Stimulated activated CD8-positive, alpha-beta memory T cell treated with anti-CD3 and anti-CD28 coated beads, Interleukin-2, amount 100 ng/mL, for 1 hour (primary cell): ENCODE measurements at regions not wholly inside any gene's neighbourhood (a gene's known extent, or its start where the extent isn't known, plus 50 kb on each side); places are given as distances from the start of the nearest gene placed in this dataset.

Experiments used
- DNase-seq, 2 donors: peaks; one replicate each; pipeline ENCODE4 v3.0.0-alpha.2; 2020; ENCODE audit warnings: low read depth in 2 of 2

- no peak for DNase-seq
These were observed 54.0 kb upstream of the STMND1 start for GRCh38 chr6:17047889-17048288.

- no peak for DNase-seq
These were observed 56.1 kb upstream of the STMND1 start for GRCh38 chr6:17045581-17046322.

DNA sequence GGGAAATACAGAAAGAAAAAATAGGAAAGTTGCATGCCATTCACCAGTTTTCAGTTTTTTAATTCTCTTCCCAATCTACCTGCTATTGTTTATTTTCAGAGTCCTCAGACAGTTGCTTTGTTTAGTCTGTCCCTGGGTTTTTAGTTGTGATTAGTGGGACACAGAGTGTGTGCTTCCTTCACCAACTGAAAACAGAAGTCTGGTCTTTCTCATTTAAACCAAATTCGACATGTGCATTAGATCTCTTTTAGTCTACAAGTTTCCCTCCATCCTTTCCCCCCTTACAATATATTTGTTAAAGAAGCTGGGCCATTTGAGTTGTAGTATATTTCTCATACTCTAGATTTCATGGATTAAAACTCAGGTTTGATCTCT, 58.7 kb upstream of the STMND1 start:
- DNase-seq, result no peak

DNA sequence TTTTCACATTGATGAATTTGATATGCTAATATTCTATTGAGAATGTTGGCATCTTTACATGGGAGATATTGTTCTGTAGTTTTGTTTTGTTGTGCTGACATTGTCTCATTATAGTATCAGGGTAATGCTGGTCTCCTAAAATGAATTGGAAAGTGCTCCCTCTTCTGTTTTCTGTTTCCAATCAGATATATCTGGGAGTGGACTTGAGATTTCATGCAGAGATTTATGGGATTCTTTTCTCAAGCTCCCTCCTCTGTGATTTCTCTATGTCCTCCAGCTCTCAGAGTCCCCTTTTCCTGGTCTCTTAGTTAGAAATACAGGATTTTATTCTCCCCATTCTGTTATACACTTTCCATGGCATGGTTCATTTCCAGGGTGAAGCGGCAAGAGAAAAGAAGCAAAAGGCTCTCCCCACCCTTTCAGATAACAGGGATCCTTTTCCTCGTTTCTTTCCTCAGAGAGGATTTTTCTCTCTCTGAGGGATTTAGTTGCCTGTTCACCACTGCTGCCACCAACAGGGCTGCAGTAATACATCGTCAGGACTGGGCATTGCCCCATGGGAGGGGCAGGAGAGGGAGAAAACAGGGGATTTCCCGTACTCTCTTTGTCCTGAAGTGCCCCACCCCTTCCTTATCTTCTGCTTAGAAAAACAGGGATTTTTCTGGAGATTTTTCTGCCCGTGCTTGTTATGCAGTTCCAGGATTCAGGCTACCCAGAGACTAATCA, 59.3 kb upstream of the STMND1 start:
- DNase-seq, result no peak

- DNase-seq, result no peak
These were observed 62.6 kb upstream of the STMND1 start for GRCh38 chr6:17039266-17039665.

GRCh38 chr6:17038316-17038715, 63.5 kb upstream of the STMND1 start:
- no peak for DNase-seq

DNA sequence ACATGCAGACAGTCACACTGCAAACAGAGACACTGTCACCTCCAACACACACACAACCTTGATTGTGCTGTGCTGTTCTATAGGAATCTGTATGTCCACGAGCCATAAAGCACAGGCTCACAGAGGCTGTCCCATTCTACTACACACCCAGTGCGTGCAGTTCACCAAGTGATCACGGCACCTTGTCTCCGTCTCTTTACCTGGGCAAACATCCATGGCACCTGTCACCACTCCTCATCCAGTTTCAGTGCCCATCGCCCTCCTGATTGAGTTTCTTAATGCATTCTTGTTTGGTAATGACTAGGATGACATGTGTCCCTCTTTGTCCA, 65.8 kb upstream of the STMND1 start:
- DNase-seq, result no peak

DNA sequence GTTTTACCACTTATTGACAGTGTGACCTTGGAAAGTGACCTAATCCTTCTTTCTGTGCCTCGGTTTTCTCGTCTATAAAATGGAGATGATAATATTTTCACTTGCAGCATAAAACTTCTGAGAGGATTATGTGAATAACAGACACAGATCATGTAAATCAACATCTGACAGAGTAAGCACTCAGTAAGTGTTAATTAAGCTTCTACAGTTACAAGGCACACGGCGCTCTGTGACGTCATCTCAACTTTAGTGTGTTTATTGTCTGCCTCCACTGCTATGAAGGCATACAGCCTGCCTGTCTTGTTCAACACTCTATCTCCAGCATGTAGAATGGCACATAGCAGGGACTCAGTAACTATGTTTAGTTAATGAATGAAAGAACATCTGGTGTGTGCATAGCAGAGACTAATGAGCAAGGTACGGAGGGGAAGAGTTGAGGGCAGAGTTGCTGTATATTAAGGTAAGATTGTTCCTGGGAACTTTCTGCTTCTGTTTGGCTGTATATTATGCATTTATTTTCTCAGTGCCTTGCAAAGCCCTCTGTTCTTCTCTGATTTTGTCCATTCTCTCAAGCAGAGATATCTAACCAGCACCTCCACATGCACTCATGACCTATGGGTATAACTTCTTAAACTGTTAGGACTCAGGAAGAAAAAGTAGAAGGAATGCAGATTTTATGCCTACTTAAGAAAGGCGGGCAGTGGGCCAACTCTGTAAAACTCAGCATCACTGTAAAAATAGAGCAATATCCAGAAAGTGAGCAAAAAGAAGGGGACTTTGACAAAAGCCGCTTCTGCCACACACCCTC, 66.4 kb upstream of the STMND1 start:
- DNase-seq, result no peak

DNA sequence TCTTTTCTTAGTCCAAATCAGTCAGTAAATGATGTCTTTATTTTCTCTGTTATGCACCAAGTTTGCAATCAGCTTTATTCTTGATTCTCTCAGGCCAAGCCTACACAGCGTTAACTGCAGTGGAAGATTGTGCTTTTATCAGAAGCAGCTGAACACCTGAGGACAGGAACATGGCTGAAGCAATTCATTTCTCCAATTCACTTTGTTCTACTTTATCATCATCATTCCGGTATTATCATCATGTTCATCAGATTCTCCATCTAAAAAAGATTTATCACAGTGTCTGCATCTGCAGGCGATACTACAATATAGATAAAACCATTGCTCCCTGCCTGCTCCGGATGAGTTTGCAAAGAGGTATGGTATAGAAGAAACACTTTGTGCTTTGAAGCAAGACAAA, 68.1 kb upstream of the STMND1 start:
- no peak for DNase-seq

DNA sequence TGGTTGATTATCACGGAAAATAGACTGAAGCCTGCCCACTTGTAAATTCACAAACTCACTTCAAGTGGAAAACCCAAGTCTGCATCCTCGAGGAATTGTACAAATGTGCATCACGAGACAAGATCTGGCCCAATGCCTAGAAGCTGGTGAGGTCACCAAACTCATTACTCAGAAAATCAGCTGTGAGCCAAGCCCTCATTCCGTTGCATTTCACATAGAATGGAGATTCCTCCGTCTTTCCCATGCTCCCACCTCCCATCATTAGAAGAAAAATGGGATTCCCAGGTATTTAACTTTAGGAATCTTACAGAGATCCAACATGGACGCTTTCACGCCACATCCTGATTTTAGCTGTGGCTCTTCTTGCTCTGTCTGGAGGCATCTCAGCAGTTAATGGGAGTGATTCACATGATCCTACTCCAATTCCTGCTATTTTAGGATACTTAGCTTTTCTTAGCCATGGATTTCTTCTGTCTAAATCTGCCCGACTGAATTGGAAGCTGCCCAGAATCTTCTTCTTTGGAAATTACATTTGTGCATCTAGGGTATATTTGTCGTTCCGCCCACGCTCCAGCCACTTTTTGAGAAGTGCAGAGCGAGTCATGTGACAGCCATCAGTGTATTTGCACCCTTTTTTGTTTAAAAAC, 68.7 kb upstream of the STMND1 start:
- no peak for DNase-seq

DNA sequence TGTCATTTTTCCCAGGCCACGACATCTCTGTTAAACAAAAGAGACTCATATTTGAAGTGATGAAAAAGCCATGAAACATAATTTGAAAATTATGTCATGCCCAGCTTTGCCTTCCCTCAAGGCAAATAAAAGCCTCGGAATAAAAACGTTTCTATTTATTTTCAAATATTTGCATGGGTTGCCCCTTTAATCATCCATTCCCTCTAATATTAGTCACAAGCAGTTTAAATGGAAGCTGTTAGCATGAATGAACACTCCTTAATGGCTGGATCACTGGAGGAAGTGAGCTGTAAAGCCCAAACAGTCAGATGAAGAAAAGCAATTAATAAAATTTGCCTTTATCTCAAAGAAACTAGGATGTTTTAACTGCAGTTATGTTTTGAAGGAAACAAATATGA, 69.3 kb upstream of the STMND1 start:
- DNase-seq, result no peak

- DNase-seq, result no peak
These were observed 69.9 kb upstream of the STMND1 start for GRCh38 chr6:17031961-17032360.

GRCh38 chr6:17027441-17027840, 74.4 kb upstream of the STMND1 start:
- no peak for DNase-seq

DNA sequence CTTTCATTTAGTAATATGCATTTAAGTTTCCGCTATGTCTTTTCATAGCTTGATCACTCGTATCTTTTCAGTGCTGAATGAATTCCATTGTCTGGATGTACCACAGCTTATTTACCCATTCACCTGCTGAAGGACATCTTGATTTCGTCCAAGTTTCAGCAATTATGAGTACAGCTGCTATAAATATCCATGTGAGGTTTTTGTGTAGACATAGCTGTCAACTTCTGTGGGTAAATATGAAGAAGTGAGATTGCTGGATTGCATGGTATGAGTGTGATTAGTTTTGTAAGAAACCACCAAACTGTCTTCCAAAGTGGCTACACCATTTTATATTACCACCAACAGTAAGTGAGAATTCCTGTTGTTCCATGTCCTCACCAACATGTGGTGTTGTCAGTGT, 79.2 kb upstream of the STMND1 start:
- no peak for DNase-seq

DNA sequence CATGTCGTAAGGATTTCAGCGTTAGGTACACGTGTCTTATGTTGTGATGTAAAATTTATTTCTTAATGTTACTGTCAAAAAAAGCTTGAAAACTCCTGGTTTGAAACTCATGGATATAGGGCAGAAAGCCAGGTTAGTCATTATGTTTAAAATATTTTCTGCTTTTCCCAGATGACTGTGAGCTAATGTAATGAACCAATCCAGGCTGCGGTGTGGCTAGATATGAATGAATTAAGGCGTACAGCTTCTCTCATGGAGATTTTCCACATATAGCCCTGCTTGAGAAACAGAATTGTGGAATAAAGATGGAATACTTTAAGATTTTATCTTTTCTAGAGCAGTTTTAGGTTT, 80.3 kb upstream of the STMND1 start:
- DNase-seq, result no peak

DNA sequence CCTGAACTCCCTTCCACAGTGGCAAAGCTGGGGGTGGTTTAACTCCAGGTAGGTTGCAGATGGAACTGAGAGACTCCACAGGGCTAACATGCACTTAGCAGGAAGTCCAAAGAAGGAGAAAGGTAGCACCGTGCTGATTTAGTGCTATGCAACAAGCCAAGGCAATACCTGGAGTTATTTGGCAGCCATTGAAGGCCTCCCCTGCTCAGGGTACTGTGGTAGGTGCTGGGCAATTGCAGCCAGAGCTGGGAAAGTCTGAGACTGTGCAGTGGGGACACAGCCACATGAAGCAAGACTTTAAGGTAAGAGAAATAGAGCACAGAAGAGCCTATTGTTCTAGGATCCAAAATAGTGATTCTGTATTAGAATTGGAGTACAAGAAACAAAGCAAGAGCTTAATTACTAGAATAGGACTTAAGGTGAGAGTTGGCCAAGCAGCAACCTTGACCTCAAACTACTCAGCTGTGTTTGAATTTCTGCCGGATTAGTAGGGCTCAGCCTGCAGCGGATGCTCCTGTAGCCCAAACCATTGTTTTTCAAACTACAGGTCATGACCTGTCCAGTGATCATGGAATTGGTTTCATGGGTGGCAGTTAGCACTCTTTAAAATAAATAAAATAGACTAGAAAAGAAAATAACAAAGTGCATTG, 80.8 kb upstream of the STMND1 start:
- DNase-seq, result no peak

GRCh38 chr6:17018425-17018824, 83.4 kb upstream of the STMND1 start:
- no peak for DNase-seq

DNA sequence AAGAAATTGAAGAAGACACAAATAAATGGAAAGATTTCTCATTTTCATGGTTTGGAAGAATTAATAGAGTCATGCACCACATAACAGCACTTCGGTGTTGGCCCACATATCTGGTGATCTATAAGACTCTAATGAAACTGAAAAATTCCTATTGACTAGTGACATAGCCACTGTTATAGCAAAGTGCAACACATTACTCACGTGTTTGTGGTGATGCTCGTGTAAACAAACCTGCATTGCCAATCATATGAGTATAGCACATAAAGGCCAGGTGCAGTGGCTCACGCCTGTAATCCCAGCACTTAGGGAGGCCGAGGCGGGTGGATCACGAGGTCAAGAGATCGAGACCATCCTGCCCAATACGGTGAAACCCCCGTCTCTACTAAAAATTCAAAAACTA, 84.4 kb upstream of the STMND1 start:
- DNase-seq, result no peak

DNA sequence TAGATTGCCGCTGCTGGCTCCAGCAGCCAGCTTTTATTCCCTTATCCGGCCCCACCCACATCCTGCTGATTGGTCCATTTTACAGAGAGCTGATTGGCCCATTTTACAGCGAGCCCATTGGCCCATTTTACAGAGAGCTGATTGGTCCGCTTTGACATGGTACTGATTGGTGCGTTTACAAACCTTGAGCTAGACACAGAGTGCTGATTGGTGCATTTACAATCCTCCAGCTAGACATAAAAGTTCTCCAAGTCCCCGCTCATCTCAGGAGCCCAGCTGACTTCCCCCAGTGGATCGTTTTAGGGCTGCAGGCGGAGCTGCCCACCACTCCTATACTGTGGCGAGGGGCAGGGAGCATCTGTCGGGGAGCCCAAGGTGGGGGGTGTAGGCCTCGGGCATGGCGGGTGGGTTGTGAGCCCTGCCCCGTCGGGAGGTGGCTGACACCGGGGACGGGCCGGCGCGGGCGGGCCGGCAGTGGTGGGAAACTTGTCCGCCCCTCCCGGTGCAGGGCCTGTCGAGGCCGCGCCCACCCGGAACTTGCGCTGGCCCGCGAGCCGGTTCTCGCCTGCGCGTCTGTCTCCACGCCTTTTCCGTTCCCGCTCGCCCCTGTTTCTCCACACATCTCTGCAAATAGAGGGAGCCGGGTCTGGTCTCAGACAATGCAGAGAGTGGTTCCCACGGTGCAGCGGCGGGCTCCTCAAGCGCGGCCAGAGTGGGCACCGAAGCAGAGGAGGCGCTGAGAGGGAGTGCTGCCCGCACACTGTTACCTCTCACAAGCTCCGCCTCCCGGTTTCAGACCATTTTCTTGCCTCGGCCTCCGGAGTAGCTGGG, 86.1 kb upstream of the STMND1 start:
- peak; percentile 17 to 18 for DNase-seq

DNA sequence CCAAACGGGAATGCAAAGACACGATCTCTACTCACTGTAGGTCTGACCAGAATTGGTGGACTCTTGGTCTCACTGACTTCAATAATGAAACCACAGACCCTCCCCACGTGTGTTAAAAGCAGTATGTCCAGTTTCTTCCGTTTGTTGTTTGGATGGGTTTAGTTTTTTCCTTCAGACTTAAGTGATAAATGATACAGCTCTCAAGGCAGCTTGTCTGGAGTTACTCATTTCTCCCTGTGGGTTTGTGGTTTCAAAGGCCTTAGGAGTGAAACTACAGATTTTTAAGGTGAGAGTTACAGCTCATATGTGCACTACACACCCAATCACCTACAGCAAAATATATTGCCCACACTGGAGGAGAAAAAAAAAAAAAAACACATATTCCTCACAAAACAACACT, 86.7 kb upstream of the STMND1 start:
- no peak for DNase-seq

- DNase-seq, result no peak
These were observed 88.1 kb upstream of the STMND1 start for GRCh38 chr6:17013701-17014100.
